T-cell (primary cell): ENCODE measurements at regions not wholly inside any gene's neighbourhood (a gene's known extent, or its start where the extent isn't known, plus 50 kb on each side); places are given as distances from the start of the nearest gene placed in this dataset.

Experiments used
- ATAC-seq, 4 experiments: fragments of 200-7000 bp in 3 of 4; fragments of 150-1000 bp in 1 of 4; cut with Tn5 transposase; replicated peaks in 1 of 4; 1 replicate in 3 of 4; 2 replicates in 1 of 4; pipeline ENCODE4 v1.10.0; 2021; ENCODE audit warnings: moderate library complexity in 3 of 4, mild to moderate bottlenecking in 2 of 4, moderate number of reproducible peaks in 1 of 4
- CTCF ChIA-PET, 2 donors: fragments of 300-600 bp; sonication (Branson Sonifier 250); formaldehyde crosslinking; loops; one replicate each; lab custom pipeline; 2022; ENCODE audit warnings: antibody characterized with exemption in 2 of 2; lab: Charles Lee
- POLR2A ChIA-PET, 2 donors: fragments of 300-600 bp; sonication (Branson Sonifier 250); formaldehyde crosslinking; loops; one replicate each; lab custom pipeline; 2022; ENCODE audit warnings: antibody characterized with exemption in 2 of 2; lab: Charles Lee
- DNase-seq, 35 experiments: peaks; one replicate each; pipeline versions ENCODE4 v3.0.0 to v3.0.0-alpha.2; 2013 to 2023
- H3K27ac ChIP-seq: one replicate; pipeline ENCODE4 v1.5.1; 2013; ENCODE audit warnings: low read length
- H3K27me3 ChIP-seq, 2 experiments: replicated peaks in 1 of 2; 1 replicate in 1 of 2; 2 replicates in 1 of 2; pipeline versions ENCODE4 v1.6.1 to v1.7.0; 2013; ENCODE audit warnings: low read length in 1 of 2, mixed read lengths in 1 of 2; ENCODE audit not compliant: control insufficient read depth in 2 of 2, insufficient read depth in 2 of 2; ENCODE audit errors: extremely low read depth in 1 of 2
- H3K36me3 ChIP-seq, 2 donors: 1 replicate in 1 of 2; 2 replicates in 1 of 2; pipeline versions ENCODE4 v1.6.1 to v1.7.0; 2013; ENCODE audit warnings: low read length in 1 of 2; ENCODE audit not compliant: control insufficient read depth in 2 of 2, insufficient read depth in 1 of 2; ENCODE audit errors: extremely low read depth in 1 of 2
- H3K4me1 ChIP-seq, 2 experiments: 1 replicate in 1 of 2; 2 replicates in 1 of 2; pipeline versions ENCODE4 v1.6.1 to v1.7.0; 2013; ENCODE audit warnings: low read length in 2 of 2, mixed read lengths in 1 of 2; ENCODE audit not compliant: insufficient read depth in 2 of 2, control insufficient read depth in 1 of 2; ENCODE audit errors: extremely low read depth in 1 of 2
- H3K4me3 ChIP-seq, 2 donors: 1 replicate in 1 of 2; 2 replicates in 1 of 2; pipeline versions ENCODE4 v1.5.1 to v1.7.0; 2013; ENCODE audit warnings: mild to moderate bottlenecking in 2 of 2, low read length in 1 of 2, moderate library complexity in 1 of 2; ENCODE audit not compliant: control insufficient read depth in 1 of 2; ENCODE audit errors: extremely low read depth in 1 of 2
- H3K9me3 ChIP-seq: 2 replicates; pipeline ENCODE4 v1.7.0; 2013
- H3K27ac Mint-ChIP-seq, 2 donors: one replicate each; pipeline ENCODE4 v1.8.0; 2020 to 2021; ENCODE audit warnings: mild to moderate bottlenecking in 2 of 2, mixed read lengths in 2 of 2
- H3K27me3 Mint-ChIP-seq, 2 donors: one replicate each; pipeline ENCODE4 v1.8.0; 2021 to 2022; ENCODE audit warnings: mixed read lengths in 2 of 2
- H3K36me3 Mint-ChIP-seq: one replicate; pipeline ENCODE4 v1.8.0; 2021; ENCODE audit warnings: mixed read lengths
- H3K4me1 Mint-ChIP-seq, 3 donors: one replicate each; pipeline ENCODE4 v1.8.0; 2020 to 2022; ENCODE audit warnings: mixed read lengths in 3 of 3, mild to moderate bottlenecking in 1 of 3
- H3K4me3 Mint-ChIP-seq, 3 donors: one replicate each; pipeline ENCODE4 v1.8.0; 2020 to 2022; ENCODE audit warnings: mild to moderate bottlenecking in 3 of 3, mixed read lengths in 3 of 3, moderate library complexity in 3 of 3
- H3K9me3 Mint-ChIP-seq, 3 donors: one replicate each; pipeline ENCODE4 v1.8.0; 2020 to 2022; ENCODE audit warnings: mixed read lengths in 3 of 3
- WGBS: methylation state at CpG from one replicate; pipeline ENCODE4 v1.1.5; 2013; ENCODE audit warnings: missing lambda C conversion rate; ENCODE audit not compliant: insufficient coverage; 5-methylcytosine and 5-hydroxymethylcytosine counted together

GRCh38 chr2:206867006-206867405 lies 72.3 kb upstream of the CPO start:
- Histone ChIP-seq H3K27me3 (no peaks in the 10 kb centered on the region), H3K4me3 (no peak overlapping the region), H3K27ac (no peak overlapping the region), H3K4me1 (no peaks in the 10 kb centered on the region), H3K36me3 (no peaks in the 10 kb centered on the region), H3K9me3 (no peaks in the 10 kb centered on the region)
- H3K36me3 Mint-ChIP-seq, result peaks cover 4% of the 10 kb centered on the region
- ATAC-seq (no peak), DNase-seq (no peak)
- no peaks in the 10 kb centered on the region for H3K9me3 Mint-ChIP-seq
- POLR2A ChIA-PET, result no interaction called here
- CTCF ChIA-PET, result interaction anchor here in 1 of 2 donors (0.7 kb wide), 1 partner anchor 1063 kb away, joined by 4 read pairs; no protein-coding TSS in a partner anchor
- no peaks in the 10 kb centered on the region for H3K27me3 Mint-ChIP-seq
- no peaks in the 10 kb centered on the region for H3K4me1 Mint-ChIP-seq
- H3K27ac Mint-ChIP-seq, result no peak overlapping the region
- no peak overlapping the region for H3K4me3 Mint-ChIP-seq
- WGBS, result 89% methylated on average over 1 of the region's 3 CpGs

- Mint-ChIP-seq H3K27ac (no peak overlapping the region), H3K4me1 (no peaks in the 10 kb centered on the region), H3K9me3 (no peaks in the 10 kb centered on the region), H3K36me3 (peaks cover 4% of the 10 kb centered on the region), H3K4me3 (no peak overlapping the region), H3K27me3 (peaks cover 0 to 3% of the 10 kb centered on the region in 2 donors)
- Histone ChIP-seq H3K9me3 (no peaks in the 10 kb centered on the region), H3K36me3 (no peaks in the 10 kb centered on the region), H3K27ac (no peak overlapping the region), H3K4me3 (no peak overlapping the region), H3K4me1 (no peaks in the 10 kb centered on the region), H3K27me3 (no peaks in the 10 kb centered on the region)
- ChIA-PET POLR2A (no interaction called here), CTCF (no interaction called here)
- WGBS, result no CpG with 5 or more reads among the region's 3 CpGs
- DNase-seq, result no peak
- ATAC-seq, result no peak
These were observed 69.4 kb upstream of the CPO start for GRCh38 chr2:206869824-206870495.

GRCh38 chr2:206873423-206873822 lies 65.9 kb upstream of the CPO start:
- no peak overlapping the region for H3K4me3 ChIP-seq
- Mint-ChIP-seq H3K27me3 (peaks cover 0 to 3% of the 10 kb centered on the region in 2 donors), H3K9me3 (no peaks in the 10 kb centered on the region), H3K4me3 (no peak overlapping the region), H3K36me3 (no peaks in the 10 kb centered on the region), H3K27ac (no peak overlapping the region), H3K4me1 (no peaks in the 10 kb centered on the region)
- no peaks in the 10 kb centered on the region for H3K36me3 ChIP-seq
- no peaks in the 10 kb centered on the region for H3K9me3 ChIP-seq
- CTCF ChIA-PET, result no interaction called here
- no peak overlapping the region for H3K27ac ChIP-seq
- no peaks in the 10 kb centered on the region for H3K27me3 ChIP-seq
- DNase-seq (peak in 1 of 35 experiments; percentile 10), ATAC-seq (no peak)
- no CpG with 5 or more reads among the region's 2 CpGs for WGBS
- H3K4me1 ChIP-seq, result no peaks in the 10 kb centered on the region
- POLR2A ChIA-PET, result no interaction called here

GRCh38 chr2:206875701-206876100 lies 63.6 kb upstream of the CPO start:
- no peak overlapping the region for H3K4me3 ChIP-seq
- DNase-seq (no peak), ATAC-seq (no peak)
- Mint-ChIP-seq H3K4me3 (no peak overlapping the region), H3K27me3 (peaks cover 0 to 3% of the 10 kb centered on the region in 2 donors), H3K4me1 (no peaks in the 10 kb centered on the region), H3K36me3 (no peaks in the 10 kb centered on the region), H3K27ac (no peak overlapping the region), H3K9me3 (no peaks in the 10 kb centered on the region)
- H3K4me1 ChIP-seq, result no peaks in the 10 kb centered on the region
- H3K27ac ChIP-seq, result no peak overlapping the region
- H3K27me3 ChIP-seq, result no peaks in the 10 kb centered on the region
- no peaks in the 10 kb centered on the region for H3K36me3 ChIP-seq
- CTCF ChIA-PET, result no interaction called here
- POLR2A ChIA-PET, result no interaction called here
- H3K9me3 ChIP-seq, result no peaks in the 10 kb centered on the region
- no CpG with 5 or more reads among the region's 2 CpGs for WGBS

- no peak overlapping the region for H3K27ac Mint-ChIP-seq
- ChIA-PET CTCF (no interaction called here), POLR2A (no interaction called here)
- WGBS, result 89% methylated on average over 6 of the region's 7 CpGs
- Histone ChIP-seq H3K9me3 (no peaks in the 10 kb centered on the region), H3K27ac (no peak overlapping the region), H3K36me3 (no peaks in the 10 kb centered on the region), H3K4me1 (no peaks in the 10 kb centered on the region), H3K27me3 (no peaks in the 10 kb centered on the region), H3K4me3 (no peak overlapping the region)
- no peak for DNase-seq
- no peak for ATAC-seq
- peaks cover 0 to 3% of the 10 kb centered on the region in 2 donors for H3K27me3 Mint-ChIP-seq
- H3K36me3 Mint-ChIP-seq, result no peaks in the 10 kb centered on the region
- H3K4me1 Mint-ChIP-seq, result no peaks in the 10 kb centered on the region
- H3K9me3 Mint-ChIP-seq, result no peaks in the 10 kb centered on the region
- H3K4me3 Mint-ChIP-seq, result no peak overlapping the region
These were observed 63.0 kb upstream of the CPO start for GRCh38 chr2:206876216-206876860.

GRCh38 chr2:206881708-206882410 lies 57.5 kb upstream of the CPO start:
- no peak for DNase-seq
- 85% methylated on average over 8 of the region's 11 CpGs for WGBS
- H3K4me3 Mint-ChIP-seq, result no peak overlapping the region
- CTCF ChIA-PET, result no interaction called here
- H3K27ac Mint-ChIP-seq, result no peak overlapping the region
- H3K27me3 Mint-ChIP-seq, result no peaks in the 10 kb centered on the region
- no peaks in the 10 kb centered on the region for H3K9me3 ChIP-seq
- no peaks in the 10 kb centered on the region for H3K9me3 Mint-ChIP-seq
- ATAC-seq, result no peak
- no peak overlapping the region for H3K27ac ChIP-seq
- H3K27me3 ChIP-seq, result no peaks in the 10 kb centered on the region
- H3K4me1 Mint-ChIP-seq, result no peaks in the 10 kb centered on the region
- no peaks in the 10 kb centered on the region for H3K36me3 ChIP-seq
- POLR2A ChIA-PET, result no interaction called here
- H3K4me3 ChIP-seq, result no peak overlapping the region
- H3K36me3 Mint-ChIP-seq, result no peaks in the 10 kb centered on the region
- no peaks in the 10 kb centered on the region for H3K4me1 ChIP-seq
